ENCODE measurements at regions not wholly inside any gene's neighbourhood (a gene's known extent, or its start where the extent isn't known, plus 50 kb on each side); places are given as distances from the start of the nearest gene placed in this dataset.

DNA sequence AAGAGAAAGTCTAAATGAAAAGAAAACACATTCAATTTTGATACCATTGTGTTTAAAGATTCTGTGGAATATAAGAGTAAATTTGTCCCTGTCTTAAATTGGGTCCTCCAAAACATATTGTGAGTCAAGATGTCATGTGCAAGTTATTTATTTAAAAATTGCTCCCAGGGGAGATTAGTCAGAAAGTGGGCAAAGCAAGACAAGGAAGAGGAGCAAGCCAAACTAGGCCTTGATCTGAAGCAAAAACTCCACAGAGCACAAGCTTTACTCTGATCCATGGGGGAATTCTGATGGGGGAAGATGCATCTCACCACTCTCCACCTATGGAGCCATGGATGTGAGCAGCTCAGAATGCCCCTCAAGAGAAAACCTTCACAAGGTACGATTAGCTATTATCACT lies 342.8 kb upstream of the IL12A start (continued):
- TF ChIP-seq CREB1 (CRISPR knock-in tag; IDR thresholded peaks at IDR 0.05; ENCODE audit: low read depth) (no peak), ZNF114 (CRISPR knock-in tag; IDR thresholded peaks at IDR 0.05) (no peak)

DNA sequence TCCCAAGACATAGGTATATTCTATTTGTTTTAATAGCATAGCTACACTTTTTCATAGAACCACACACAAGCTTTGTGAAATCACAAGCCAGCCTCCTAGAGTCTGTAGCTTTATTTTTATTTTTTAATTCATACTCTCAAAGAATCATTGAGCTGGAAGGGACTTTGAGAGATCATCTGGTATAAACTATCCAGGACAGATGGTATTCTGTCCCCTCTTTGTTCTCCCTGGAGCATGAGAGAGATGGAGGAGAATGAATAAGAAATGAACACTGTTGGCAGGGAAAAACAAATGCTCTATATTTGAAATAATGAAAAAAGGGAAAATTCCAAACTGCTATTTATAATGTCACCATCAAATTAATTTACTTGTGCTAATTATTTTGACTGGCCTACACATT lies 338.7 kb upstream of the IL12A start:
- Histone ChIP-seq H3K9me2 (ENCODE audit: insufficient read depth) (no peaks in the 10 kb centered on the region), H4K20me1 (replicated peaks; ENCODE audit: insufficient read depth) (no peaks in the 10 kb centered on the region), H3K79me2 (replicated peaks; ENCODE audit: insufficient read depth) (no peaks in the 10 kb centered on the region), H3K4me2 (no peak overlapping the region), H3K27me3 (ENCODE audit: insufficient read depth) (no peaks in the 10 kb centered on the region), H3K27ac (ENCODE audit: low read depth) (no peak overlapping the region), H3F3A (replicated peaks; ENCODE audit: low read depth) (no peaks in the 10 kb centered on the region), H2AFZ (no peak overlapping the region), H3K36me3 (ENCODE audit: insufficient read depth) (no peaks in the 10 kb centered on the region), H3K4me1 (ENCODE audit: insufficient read depth) (no peaks in the 10 kb centered on the region), H3K4me3 (no peak overlapping the region)
- H3K9me3 Mint-ChIP-seq = no peaks in the 10 kb centered on the region
- no peaks in the 10 kb centered on the region for H3K36me3 Mint-ChIP-seq (ENCODE audit: low read depth)
- no peak for TF ChIP-seq EZH2phosphoT487 (IDR thresholded peaks at IDR 0.05; ENCODE audit: unreplicated experiment)
- TF ChIP-seq ZNF331 (CRISPR knock-in tag; IDR thresholded peaks at IDR 0.05; ENCODE audit: low read depth) = no peak
- TF ChIP-seq, protein P1, sequence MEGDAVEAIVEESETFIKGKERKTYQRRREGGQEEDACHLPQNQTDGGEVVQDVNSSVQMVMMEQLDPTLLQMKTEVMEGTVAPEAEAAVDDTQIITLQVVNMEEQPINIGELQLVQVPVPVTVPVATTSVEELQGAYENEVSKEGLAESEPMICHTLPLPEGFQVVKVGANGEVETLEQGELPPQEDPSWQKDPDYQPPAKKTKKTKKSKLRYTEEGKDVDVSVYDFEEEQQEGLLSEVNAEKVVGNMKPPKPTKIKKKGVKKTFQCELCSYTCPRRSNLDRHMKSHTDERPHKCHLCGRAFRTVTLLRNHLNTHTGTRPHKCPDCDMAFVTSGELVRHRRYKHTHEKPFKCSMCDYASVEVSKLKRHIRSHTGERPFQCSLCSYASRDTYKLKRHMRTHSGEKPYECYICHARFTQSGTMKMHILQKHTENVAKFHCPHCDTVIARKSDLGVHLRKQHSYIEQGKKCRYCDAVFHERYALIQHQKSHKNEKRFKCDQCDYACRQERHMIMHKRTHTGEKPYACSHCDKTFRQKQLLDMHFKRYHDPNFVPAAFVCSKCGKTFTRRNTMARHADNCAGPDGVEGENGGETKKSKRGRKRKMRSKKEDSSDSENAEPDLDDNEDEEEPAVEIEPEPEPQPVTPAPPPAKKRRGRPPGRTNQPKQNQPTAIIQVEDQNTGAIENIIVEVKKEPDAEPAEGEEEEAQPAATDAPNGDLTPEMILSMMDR (conservative IDR thresholded peaks at IDR 0.05; ENCODE audit: low read depth in 2 of 2) = no peak
- no peak for TF ChIP-seq POLR2AphosphoS5 (IDR thresholded peaks at IDR 0.05; ENCODE audit: low read depth)
- TF ChIP-seq, protein P2, sequence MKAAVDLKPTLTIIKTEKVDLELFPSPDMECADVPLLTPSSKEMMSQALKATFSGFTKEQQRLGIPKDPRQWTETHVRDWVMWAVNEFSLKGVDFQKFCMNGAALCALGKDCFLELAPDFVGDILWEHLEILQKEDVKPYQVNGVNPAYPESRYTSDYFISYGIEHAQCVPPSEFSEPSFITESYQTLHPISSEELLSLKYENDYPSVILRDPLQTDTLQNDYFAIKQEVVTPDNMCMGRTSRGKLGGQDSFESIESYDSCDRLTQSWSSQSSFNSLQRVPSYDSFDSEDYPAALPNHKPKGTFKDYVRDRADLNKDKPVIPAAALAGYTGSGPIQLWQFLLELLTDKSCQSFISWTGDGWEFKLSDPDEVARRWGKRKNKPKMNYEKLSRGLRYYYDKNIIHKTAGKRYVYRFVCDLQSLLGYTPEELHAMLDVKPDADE (IDR thresholded peaks at IDR 0.05) = no peak
- TF ChIP-seq, protein P3, sequence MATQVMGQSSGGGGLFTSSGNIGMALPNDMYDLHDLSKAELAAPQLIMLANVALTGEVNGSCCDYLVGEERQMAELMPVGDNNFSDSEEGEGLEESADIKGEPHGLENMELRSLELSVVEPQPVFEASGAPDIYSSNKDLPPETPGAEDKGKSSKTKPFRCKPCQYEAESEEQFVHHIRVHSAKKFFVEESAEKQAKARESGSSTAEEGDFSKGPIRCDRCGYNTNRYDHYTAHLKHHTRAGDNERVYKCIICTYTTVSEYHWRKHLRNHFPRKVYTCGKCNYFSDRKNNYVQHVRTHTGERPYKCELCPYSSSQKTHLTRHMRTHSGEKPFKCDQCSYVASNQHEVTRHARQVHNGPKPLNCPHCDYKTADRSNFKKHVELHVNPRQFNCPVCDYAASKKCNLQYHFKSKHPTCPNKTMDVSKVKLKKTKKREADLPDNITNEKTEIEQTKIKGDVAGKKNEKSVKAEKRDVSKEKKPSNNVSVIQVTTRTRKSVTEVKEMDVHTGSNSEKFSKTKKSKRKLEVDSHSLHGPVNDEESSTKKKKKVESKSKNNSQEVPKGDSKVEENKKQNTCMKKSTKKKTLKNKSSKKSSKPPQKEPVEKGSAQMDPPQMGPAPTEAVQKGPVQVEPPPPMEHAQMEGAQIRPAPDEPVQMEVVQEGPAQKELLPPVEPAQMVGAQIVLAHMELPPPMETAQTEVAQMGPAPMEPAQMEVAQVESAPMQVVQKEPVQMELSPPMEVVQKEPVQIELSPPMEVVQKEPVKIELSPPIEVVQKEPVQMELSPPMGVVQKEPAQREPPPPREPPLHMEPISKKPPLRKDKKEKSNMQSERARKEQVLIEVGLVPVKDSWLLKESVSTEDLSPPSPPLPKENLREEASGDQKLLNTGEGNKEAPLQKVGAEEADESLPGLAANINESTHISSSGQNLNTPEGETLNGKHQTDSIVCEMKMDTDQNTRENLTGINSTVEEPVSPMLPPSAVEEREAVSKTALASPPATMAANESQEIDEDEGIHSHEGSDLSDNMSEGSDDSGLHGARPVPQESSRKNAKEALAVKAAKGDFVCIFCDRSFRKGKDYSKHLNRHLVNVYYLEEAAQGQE (IDR thresholded peaks at IDR 0.05; ENCODE audit: unreplicated experiment) = no peak
- TF ChIP-seq ZNF114 (CRISPR knock-in tag; IDR thresholded peaks at IDR 0.05) = no peak
- TF ChIP-seq JUNB (IDR thresholded peaks at IDR 0.05; ENCODE audit: unreplicated experiment) = no peak
- no peak for TF ChIP-seq CREB1 (CRISPR knock-in tag; IDR thresholded peaks at IDR 0.05; ENCODE audit: low read depth)
- H3K4me3 Mint-ChIP-seq = no peak overlapping the region
- DNase-seq (ENCODE audit: low spot score) = no peak
- ATAC-seq = no peak
- peaks cover 4% of the 10 kb centered on the region for H3K27me3 Mint-ChIP-seq (ENCODE audit: insufficient read depth, low read depth, poor library complexity)
- peaks cover 2% of the 10 kb centered on the region; the same call in 1 of the 3 replicates for H3K4me1 Mint-ChIP-seq
- no peak overlapping the region for H3K27ac Mint-ChIP-seq
